ENCODE measurements at regions not wholly inside any gene's neighbourhood (a gene's known extent, or its start where the extent isn't known, plus 50 kb on each side); places are given as distances from the start of the nearest gene placed in this dataset.
"Not testable (repeated sequence)": the region's sequence is repeated elsewhere in the genome, so short reads cannot be mapped to it uniquely, and the experiment has no call there.

GRCh38 chr10:70967591-70968587 is 79.5 kb upstream of the PCBD1 start:
- DNase-seq: peak; percentile 66

- no peak for DNase-seq
These were observed 80.8 kb upstream of the PCBD1 start for GRCh38 chr10:70969188-70969587.

DNA sequence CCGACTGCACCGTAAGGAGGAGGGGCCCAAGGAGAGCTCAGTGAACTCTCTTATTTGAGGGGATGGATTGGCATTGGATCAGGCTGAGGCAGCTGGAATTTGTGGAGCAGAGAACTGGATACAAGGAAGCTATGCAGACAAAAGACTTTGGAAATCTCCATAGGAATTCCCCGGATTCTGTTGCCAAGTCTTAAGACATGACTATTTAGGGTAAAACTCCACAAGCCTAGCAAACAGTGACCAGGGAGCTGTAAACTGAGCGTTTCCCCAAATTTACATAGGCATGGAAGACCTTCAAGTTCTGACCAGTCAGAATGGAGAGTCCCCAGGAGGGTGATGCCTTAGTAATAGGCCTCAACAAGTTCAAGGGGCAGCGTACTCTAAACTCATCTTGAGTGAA is 82.5 kb upstream of the PCBD1 start:
- DNase-seq: no peak

- no peak for DNase-seq
These were observed 84.9 kb upstream of the PCBD1 start for GRCh38 chr10:70973275-70973674.

- peak; percentile 28 for DNase-seq
These were observed 86.1 kb upstream of the PCBD1 start for GRCh38 chr10:70974351-70974901.

GRCh38 chr10:70974920-70975319 is 86.6 kb upstream of the PCBD1 start:
- DNase-seq: no peak

DNA sequence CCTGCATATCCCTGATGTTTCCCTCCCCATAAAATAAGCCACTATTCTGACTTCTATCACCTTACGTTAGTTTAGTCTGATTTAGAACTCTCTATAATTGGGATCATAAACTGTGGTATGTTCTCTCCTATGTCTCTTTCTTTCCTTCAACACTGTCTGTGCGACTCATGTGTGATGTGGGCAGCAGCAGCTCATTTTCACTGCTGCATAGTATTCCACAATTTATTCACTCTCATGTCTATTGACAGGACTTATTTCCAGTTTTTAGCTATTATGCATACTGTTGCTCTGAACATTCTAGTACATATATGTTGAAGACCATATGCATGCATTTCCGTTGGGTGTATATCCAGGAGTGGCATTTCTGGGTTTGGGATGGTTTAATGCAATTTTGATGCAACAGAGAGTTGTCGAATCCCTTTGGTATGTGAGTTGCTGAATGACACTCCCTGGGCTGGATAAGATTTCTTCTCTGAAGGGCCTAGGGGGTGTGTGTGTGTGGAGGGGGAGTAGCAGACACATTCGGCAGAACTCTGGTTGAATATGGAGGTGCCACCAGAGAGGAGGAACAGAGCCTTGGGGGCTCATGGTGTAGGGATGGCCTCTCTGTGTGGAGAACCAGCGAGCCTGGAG is 87.8 kb upstream of the PCBD1 start:
- DNase-seq: no peak

- DNase-seq: no peak
These were observed 89.3 kb upstream of the PCBD1 start for GRCh38 chr10:70977625-70978024.

GRCh38 chr10:70978181-70978580 is 89.8 kb upstream of the PCBD1 start:
- no peak for DNase-seq

DNA sequence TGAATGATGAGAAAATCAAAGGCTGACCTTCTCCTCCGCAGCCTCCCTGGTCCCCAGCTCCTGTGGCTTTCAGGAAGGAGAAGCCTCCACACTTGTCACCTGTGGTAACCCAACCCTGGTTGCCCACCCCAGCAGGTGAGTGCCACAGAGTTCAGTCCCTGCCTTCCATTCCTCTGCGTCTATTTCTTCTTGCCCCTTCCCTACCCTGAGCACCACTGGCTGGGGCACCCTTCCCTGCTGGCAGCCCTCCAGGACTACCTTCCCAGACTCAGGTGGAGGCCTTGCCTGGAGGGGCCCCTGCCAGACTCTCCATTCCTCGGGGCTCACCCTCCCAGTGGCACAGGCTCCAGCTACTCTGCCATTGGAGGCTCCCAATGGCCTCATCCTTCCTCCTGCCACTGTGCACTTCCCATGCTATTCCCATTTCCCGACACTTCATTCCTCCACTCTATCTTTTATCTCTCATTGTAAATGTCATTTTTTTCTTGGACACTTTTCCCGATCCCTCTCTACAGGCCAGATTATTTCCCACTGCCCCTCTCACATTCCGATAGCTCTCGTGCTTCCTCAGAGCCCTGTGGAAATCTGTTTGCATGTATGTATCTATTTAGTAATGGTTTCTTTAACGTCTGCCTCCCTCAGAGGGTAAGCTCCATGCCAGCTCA is 90.6 kb upstream of the PCBD1 start:
- DNase-seq: no peak

DNA sequence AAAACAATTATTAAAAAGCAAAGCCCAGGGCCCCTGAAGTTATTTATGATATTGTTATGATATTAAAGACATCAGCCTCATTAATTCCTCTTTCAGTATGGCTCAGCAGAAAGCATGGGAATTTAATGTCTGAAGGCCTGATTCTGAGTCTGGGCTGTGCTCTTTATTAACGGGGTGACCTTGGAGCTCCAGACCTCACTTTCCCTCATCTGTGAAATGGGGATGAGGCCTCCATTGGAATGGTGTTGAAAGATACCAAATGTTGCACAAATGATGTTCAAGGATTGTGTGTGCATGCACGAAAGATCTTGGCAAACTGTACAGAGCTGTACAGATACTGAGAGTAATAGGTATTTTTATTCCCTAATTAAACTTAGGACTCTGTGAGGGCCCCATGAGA is 92.3 kb upstream of the PCBD1 start:
- DNase-seq: no peak

GRCh38 chr10:70981171-70981836 is 92.9 kb upstream of the PCBD1 start:
- no peak for DNase-seq

GRCh38 chr10:70981936-70982335 is 93.6 kb upstream of the PCBD1 start:
- no peak for DNase-seq

DNA sequence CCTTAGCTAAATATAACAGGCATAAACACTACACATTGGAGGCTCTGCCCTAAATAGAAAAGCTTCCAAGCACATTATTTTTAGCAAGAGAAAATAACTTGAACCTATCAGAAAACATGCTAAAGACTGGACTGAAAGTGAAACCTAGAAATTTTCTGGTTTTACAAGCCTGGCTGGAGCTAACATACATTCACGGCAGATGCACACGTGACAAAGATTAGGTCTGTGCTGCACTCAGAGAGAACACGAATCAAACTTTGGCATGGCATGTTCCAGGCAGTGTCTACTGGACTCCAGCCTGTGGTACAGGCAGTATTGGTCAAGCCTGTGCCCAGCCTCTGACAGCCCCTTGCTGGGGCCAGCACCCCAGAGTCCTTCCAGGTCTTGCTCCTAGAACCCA is 94.1 kb upstream of the PCBD1 start:
- no peak for DNase-seq

- no peak for DNase-seq
These were observed 96.8 kb upstream of the PCBD1 start for GRCh38 chr10:70984986-70985722.

DNA sequence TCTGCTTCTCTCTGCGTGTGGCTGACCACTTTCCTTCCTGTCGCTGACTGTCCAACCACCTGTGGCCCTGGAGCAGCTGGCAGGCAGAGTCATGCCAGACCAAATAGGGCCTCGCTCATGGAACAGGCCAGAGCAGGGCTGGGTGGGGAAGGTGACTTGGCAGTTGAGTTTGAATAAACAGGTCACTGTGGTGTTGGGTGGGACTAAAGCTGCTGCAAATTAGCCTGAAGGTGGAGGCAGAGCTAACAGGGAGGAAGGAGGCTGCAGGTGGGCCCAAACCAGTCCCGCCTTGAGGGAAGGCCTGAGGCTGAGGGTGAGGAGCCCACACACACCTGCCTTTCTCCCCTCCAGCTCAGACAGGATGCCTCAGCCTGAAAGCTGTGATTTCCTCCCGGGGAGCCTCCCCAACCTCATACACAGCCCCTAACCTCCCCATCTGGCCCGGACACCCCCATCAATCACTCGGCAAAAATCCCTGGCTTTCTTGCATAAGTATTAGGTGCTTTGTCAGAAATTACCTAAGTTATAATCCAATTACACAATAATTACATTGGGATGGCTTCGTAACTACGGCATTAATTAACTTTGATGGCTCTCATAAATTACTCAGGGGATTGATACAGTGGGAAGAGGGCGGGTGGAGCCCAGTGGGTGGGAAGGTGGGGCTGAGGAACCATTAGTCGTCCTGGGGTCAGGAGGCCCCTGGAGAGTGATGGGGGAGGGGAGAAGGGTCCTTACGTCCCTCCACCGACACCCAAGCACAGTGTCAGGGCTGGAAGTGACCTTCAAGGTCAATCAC is 97.7 kb upstream of the PCBD1 start:
- no peak for DNase-seq

DNA sequence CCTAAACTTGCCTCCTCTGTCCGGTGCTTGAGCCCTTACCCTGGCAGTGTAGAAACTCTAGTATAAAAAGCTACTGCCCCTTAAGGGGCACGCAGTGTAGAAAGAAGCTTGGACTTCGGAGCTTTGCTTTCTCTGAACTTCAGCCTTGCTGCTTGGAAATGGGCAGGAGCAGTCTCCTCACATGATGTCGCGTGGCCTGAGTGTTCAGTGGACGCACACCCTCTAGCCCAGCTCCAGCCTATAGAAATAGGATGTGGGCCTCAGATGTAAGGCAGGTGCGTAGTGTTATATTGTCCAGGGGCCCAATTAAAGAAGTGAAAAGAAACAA is 98.2 kb upstream of the PCBD1 start:
- no peak for DNase-seq

DNA sequence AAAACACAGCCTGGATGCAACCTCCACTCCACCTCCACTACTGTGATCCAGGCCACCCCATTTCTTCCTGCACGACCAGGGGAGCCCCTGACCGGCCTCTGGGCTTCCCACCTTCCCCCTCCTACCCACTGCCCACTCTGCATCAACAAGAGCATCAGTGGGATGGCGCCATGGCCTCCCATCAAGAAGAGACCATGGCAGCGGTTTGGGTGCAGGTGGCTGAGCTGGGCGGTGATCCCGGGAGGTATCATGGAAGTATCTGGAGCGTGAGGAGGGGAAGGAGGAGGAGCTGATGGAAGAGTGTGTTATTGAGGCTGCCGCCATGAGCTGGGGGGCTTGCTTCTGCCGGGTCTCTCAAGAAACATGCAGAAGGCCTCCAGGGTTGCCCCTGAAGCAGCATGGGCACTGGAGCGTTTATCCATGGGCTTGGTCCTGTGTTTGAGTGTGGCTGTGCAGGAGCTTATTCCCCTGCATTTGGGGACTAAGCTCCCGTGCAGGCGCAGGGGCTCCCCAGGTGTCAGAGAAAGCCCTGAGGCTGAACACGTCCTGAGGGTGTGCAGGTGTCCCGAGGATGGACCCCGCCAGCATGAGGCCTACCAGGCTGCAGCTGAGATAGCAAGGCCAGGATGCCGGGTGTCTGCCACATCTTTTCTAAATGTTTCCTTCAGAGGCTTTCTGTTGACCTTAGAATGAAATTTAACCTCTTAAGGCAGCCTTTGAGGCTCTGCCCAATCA is 99.2 kb upstream of the PCBD1 start:
- DNase-seq: no peak

DNA sequence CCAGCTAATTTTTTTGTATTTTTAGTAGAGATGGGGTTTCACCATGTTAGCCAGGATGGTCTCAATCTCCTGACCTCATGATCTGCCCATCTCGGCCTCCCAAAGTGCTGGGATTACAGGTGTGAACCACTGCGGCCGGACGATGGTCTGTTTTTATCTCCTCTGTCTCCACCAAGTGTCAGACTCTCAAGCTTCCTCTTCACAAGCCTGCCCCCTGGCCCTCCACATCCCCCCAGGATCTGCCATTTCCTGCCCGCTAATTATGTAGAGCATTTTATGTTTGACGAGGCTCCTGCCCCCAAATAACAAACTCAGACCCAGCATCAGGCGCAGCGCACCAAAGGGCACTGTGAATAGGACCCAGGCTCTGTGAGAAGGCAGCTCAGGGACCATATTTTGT is 101.8 kb upstream of the PCBD1 start:
- not testable (repeated sequence) for DNase-seq

GRCh38 chr10:70990681-70991080 is 102.3 kb upstream of the PCBD1 start:
- no peak for DNase-seq

Data from NCI-H2171 (cell line).